Aorta (tissue), 5 donors: ENCODE measurements at regions not wholly inside any gene's neighbourhood (a gene's known extent, or its start where the extent isn't known, plus 50 kb on each side); places are given as distances from the start of the nearest gene placed in this dataset.
"Not testable (repeated sequence)": the region's sequence is repeated elsewhere in the genome, so short reads cannot be mapped to it uniquely, and the experiment has no call there.

ENCODE experiments used
- ATAC-seq: fragments of 200-7000 bp; cut with Tn5 transposase; one replicate; pipeline ENCODE4 v1.9.1; 2022; ENCODE audit warnings: moderate library complexity; ENCODE audit not compliant: low FRiP score
- DNase-seq, 2 donors: peaks; one replicate each; pipeline ENCODE4 v3.0.0-alpha.2; 2020
- H3K27ac ChIP-seq, 2 donors: one replicate each; pipeline ENCODE4 v1.5.1; 2013; ENCODE audit warnings: low read length in 2 of 2, mild to moderate bottlenecking in 2 of 2, moderate library complexity in 2 of 2, control low read depth in 1 of 2, inconsistent platforms in 1 of 2, low read depth in 1 of 2
- H3K27me3 ChIP-seq, 2 donors: one replicate each; pipeline ENCODE4 v1.6.1; 2013; ENCODE audit warnings: control low read depth in 1 of 2, low read length in 1 of 2, mild to moderate bottlenecking in 1 of 2, moderate library complexity in 1 of 2; ENCODE audit not compliant: insufficient read depth in 2 of 2, control insufficient read depth in 1 of 2
- H3K36me3 ChIP-seq, 2 donors: one replicate each; pipeline ENCODE4 v1.6.1; 2013; ENCODE audit warnings: control low read depth in 1 of 2, low read length in 1 of 2, mild to moderate bottlenecking in 1 of 2; ENCODE audit not compliant: insufficient read depth in 2 of 2, control insufficient read depth in 1 of 2
- H3K4me1 ChIP-seq, 2 donors: one replicate each; pipeline ENCODE4 v1.6.1; 2013; ENCODE audit warnings: low read length in 2 of 2, control low read depth in 1 of 2, mild to moderate bottlenecking in 1 of 2, moderate library complexity in 1 of 2; ENCODE audit not compliant: insufficient read depth in 2 of 2, control insufficient read depth in 1 of 2
- H3K4me3 ChIP-seq, 2 donors: one replicate each; pipeline ENCODE4 v1.5.1; 2013; ENCODE audit warnings: low read length in 2 of 2, control low read depth in 1 of 2, mild to moderate bottlenecking in 1 of 2
- H3K9me3 ChIP-seq: one replicate; pipeline ENCODE4 v1.6.1; 2013; ENCODE audit warnings: mild to moderate bottlenecking, low read length; ENCODE audit not compliant: control insufficient read depth
- WGBS, 2 donors: extraction: QIAGEN DNeasy Blood & Tissue Kit; methylation state at CpG; one replicate each; pipeline ENCODE4 v1.1.7; 2013; 5-methylcytosine and 5-hydroxymethylcytosine counted together
- intact Hi-C, 2 donors: fragments of 100-400 bp; cut with DNase I; formaldehyde crosslinking; loops; one replicate each; pipeline versions ENCODE4 v1.14.2 to v1.15.0; 2022
- donor health status: healthy with polysubstance abuse.
- donor health status: Bipolar disorder and iron deficiency.
- donor health status: DM: no; HTN: no; CAD: no.
- donor health status: DM: no; HTN: no; CAD: no.
- donor health status: DM: yes; HTN: yes; CAD: no.

GRCh38 chr17:30722114-30722780, 102.2 kb downstream of the CRLF3 start:
- 90 to 92% methylated on average over 11 to 12 of the region's 12 CpGs for WGBS, 2 donors
- intact Hi-C loops, ATAC-seq, H3K9me3 ChIP-seq, H3K36me3 ChIP-seq, H3K27ac ChIP-seq, H3K27me3 ChIP-seq, H3K4me3 ChIP-seq, H3K4me1 ChIP-seq: not testable (repeated sequence)
- DNase-seq = peak in 1 of 2 donors; percentile 50

DNA sequence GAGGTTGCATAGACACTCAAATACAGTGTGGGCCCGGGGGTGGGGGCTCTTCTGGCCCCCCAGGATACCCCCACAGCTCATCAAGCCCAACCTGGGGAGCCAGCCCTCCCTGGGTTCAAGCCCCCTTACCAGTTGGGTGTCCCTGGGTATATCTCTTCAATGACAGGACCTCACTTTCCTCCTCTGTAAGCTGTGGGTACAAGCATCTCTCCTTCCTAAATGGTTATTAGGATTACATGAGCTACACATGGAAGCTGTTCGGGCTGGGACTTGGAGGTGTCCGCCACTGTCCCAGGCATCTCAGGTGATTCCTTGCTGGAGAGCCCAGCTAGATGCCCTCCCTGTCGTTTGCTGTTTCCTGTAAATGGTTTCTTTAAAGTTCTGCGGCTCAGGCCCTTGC, 103.5 kb downstream of the CRLF3 start:
- ATAC-seq, H3K27ac ChIP-seq, H3K4me1 ChIP-seq, H3K27me3 ChIP-seq, H3K36me3 ChIP-seq, intact Hi-C loops, H3K9me3 ChIP-seq, H3K4me3 ChIP-seq: not testable (repeated sequence)
- WGBS, 2 donors = 81 to 88% methylated on average over 5 of the region's 5 CpGs
- DNase-seq = peak in 1 of 2 donors; percentile 21

- Histone ChIP-seq H3K9me3 (no peaks in the 10 kb centered on the region), H3K4me1 (no peaks in the 10 kb centered on the region), H3K27me3 (no peaks in the 10 kb centered on the region), H3K36me3 (no peaks in the 10 kb centered on the region), H3K27ac (no peak overlapping the region), H3K4me3 (no peak overlapping the region)
- DNase-seq (peak in 1 of 2 donors; percentile 51), ATAC-seq (no peak)
- intact Hi-C loops = no loop called here
- 91% methylated on average over 12 to 14 of the region's 14 CpGs for WGBS, 2 donors
Measured at GRCh38 chr17:30720013-30720471, 104.5 kb downstream of the CRLF3 start.

GRCh38 chr17:30719131-30719973, 105.1 kb downstream of the CRLF3 start:
- peak; percentile 77 to 91 for DNase-seq
- intact Hi-C loops, H3K27me3 ChIP-seq, H3K9me3 ChIP-seq, H3K4me3 ChIP-seq, H3K36me3 ChIP-seq, H3K27ac ChIP-seq, H3K4me1 ChIP-seq: not testable (repeated sequence)
- peak; percentile 49 for ATAC-seq
- 78 to 79% methylated on average over 22 of the region's 22 CpGs for WGBS, 2 donors

GRCh38 chr17:30718691-30719090, 105.8 kb downstream of the CRLF3 start:
- intact Hi-C loops, H3K9me3 ChIP-seq, H3K36me3 ChIP-seq, ATAC-seq, H3K27me3 ChIP-seq, H3K4me1 ChIP-seq, H3K27ac ChIP-seq, H3K4me3 ChIP-seq: not testable (repeated sequence)
- WGBS, 2 donors = 92 to 93% methylated on average over 8 of the region's 8 CpGs
- DNase-seq = peak in 1 of 2 donors; percentile 44

GRCh38 chr17:30718099-30718447, 106.4 kb downstream of the CRLF3 start:
- H3K27ac ChIP-seq, H3K4me1 ChIP-seq, H3K4me3 ChIP-seq, H3K9me3 ChIP-seq, ATAC-seq, H3K36me3 ChIP-seq, intact Hi-C loops, H3K27me3 ChIP-seq, DNase-seq: not testable (repeated sequence)
- WGBS, 2 donors = 96 to 97% methylated on average over 5 of the region's 6 CpGs

GRCh38 chr17:30717291-30718098, 107.0 kb downstream of the CRLF3 start:
- no peaks in the 10 kb centered on the region for H3K9me3 ChIP-seq
- no peaks in the 10 kb centered on the region for H3K4me1 ChIP-seq
- DNase-seq (peak in 1 of 2 donors; percentile 16), ATAC-seq (no peak)
- WGBS, 2 donors = 90 to 92% methylated on average over 8 of the region's 8 CpGs
- H3K27ac ChIP-seq = no peak overlapping the region
- H3K4me3 ChIP-seq = no peak overlapping the region
- H3K27me3 ChIP-seq = no peaks in the 10 kb centered on the region
- intact Hi-C loops = no loop called here
- H3K36me3 ChIP-seq = no peaks in the 10 kb centered on the region

DNA sequence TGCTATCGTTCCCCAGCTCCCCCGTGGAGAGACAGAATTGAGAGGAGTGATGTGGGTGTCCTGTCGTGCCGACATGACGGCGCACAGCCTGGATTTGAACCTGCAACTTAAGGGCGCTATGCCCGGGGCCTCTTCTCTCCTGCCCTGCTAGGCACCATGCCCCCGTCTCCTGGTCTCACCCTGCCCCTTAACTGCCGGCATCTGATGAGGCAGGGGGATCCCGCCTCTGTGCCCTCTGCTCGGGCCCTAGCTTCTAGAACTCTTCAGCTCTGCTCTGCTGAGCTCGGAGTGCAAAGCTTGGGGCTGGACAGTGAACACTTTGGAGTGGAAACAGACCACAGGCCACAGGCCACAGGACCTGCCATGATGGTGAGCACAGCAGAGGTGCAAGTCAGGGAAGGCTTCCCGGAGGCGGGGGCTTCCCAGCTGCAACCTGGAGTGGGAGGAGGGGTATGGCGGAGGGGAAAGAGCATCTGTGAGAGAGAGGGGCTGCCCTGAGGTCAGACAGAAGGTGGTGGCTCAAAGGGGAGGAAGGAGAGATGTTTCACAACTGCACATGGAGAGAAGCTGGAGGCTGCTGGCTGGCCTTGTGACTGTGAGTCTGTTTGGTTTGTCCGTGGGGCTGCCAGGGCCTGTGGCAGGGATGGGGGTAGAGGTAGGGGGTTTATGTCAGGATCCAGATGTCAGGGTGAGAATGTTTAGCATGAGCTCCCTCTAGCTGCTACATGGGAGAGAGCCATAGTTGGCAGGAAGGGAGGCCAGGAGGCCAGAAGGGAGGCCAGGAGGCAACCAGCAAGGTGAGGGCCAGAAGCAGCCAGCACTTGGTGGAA, 107.8 kb downstream of the CRLF3 start:
- no peak overlapping the region for H3K27ac ChIP-seq
- peak in 1 of 2 donors; percentile 62 for DNase-seq
- intact Hi-C loops = no loop called here
- no peaks in the 10 kb centered on the region for H3K36me3 ChIP-seq
- ATAC-seq = no peak
- H3K4me1 ChIP-seq = no peaks in the 10 kb centered on the region
- H3K27me3 ChIP-seq = no peaks in the 10 kb centered on the region
- H3K4me3 ChIP-seq = no peak overlapping the region
- no peaks in the 10 kb centered on the region for H3K9me3 ChIP-seq
- 86% methylated on average over 16 to 17 of the region's 17 CpGs for WGBS, 2 donors
